HG02678 (cell line): ENCODE measurements at regions not wholly inside any gene's neighbourhood (a gene's known extent, or its start where the extent isn't known, plus 50 kb on each side); places are given as distances from the start of the nearest gene placed in this dataset.
A peak's percentile ranks its signal among the peaks of the same experiment; 100 is the strongest.

Source experiments
- ATAC-seq: cut with Tn5 transposase; IDR thresholded peaks from one replicate; pipeline ENCODE4 v1.9.1; 2021; ENCODE audit warnings: mild to moderate bottlenecking, moderate library complexity; ENCODE audit not compliant: unreplicated experiment

- no peak for ATAC-seq
Measured at GRCh38 chr9:99361817-99362216, 139.7 kb downstream of the SEC61B start.

DNA sequence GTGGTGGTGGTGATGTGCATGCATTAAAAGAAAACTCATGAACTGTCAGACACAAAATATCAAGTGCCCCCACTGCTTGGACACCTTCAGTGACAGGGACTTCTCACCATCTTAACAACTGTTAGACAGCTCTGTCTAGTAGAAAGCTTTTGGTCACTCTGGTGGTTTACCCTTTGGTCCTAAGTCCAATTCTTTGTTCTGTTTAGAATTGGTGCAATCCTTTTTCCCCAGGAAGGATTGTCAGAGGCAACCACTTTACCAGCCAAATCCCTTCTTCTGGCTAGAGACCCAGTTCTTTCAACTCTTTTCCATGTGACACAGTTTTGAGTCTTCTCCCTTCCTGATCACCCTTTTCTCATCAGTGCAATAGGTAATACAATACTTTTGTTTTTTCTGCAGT is 140.2 kb downstream of the SEC61B start:
- ATAC-seq, result no peak

DNA sequence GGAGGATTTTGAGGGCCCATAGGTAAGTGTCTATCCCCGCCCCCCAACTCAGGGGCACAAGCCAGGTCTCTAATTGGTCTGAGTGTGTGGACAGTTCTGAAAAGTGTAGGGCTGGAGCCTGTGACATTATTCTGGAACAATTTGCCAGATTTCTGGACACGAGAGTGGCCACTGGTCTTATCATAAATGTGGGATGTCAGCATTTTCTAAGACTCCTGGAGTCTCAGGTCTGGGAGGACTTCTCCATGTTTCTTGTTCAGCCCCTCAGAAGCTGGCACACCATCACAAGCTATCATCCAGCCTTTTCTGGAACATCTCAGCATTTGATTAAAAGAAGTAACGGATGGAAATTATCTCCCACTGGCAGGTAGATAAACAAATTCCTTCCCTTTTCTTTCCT is 141.4 kb downstream of the SEC61B start:
- ATAC-seq, result no peak

DNA sequence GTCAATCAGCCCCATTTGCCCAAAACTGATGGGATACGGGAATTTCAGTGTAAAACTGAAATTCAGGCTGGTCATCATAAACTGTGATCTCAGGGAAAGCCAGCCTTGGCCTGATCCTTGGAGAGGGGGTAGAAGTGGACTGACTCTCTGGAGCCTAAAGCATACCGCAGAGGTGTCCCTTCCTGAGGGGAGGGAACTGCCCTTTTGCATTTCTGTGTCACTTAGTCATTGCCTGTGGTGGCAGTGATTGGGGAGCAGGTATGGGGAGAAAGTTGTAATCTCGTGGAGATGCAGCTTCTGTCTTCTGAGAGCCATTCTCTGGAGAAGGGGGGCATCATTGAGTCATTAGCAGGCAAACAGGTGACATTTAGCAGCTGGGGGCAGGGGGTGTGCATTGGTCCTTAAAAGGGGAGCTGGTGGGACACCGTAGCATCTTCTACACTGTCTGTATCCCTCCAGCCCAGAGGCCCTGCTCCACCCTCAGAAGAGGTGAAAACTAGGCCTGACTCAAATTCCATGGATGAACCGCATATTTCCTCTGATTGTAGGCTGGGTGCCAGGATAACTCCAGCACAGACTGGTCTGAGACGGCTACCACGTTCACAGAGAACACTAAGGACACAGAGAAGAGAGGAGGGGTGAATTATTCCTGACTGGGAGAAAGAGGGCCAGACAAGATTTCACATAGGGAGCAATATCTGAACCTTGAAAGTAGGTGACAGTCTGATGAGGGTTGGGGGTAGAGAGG is 143.3 kb downstream of the SEC61B start:
- no peak for ATAC-seq

DNA sequence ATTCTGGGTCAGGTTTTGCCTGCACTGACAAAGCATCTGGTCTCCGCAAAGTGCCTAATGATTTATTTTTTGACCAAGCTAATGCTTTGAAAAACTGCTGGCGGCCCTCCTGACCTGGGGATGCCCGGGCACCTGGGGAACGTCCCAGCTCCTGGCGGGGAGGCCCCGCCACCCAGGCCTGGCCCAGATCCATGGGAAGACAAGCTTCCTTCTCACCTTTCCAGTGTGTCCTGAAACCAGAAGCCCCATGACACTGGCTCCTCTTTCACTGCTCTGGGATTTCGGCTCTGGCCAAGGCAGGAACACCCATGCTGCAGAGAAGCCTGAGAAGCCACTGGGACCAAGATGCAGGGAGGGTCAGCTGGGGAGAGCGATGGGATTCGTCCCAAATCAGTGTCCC is 144.1 kb downstream of the SEC61B start:
- ATAC-seq, result no peak

DNA sequence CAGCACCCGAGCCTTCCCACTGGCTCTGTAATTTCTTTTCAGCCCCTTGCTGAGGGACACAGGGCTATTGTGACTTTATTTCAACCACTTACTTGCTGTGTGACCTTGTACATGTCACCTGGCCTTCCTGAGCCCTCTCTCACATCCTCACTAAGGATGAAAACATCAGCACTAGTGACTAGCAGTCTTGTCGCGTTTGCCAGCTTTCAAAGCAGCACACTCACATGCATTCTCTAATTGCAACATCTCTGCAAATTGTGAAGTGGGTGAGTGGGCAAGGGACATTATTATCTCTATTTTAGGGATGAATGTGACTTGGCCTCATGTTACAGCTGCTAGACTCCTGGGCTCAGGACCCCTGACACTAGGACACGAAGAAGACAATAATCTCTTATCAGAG is 144.5 kb downstream of the SEC61B start:
- no peak for ATAC-seq

DNA sequence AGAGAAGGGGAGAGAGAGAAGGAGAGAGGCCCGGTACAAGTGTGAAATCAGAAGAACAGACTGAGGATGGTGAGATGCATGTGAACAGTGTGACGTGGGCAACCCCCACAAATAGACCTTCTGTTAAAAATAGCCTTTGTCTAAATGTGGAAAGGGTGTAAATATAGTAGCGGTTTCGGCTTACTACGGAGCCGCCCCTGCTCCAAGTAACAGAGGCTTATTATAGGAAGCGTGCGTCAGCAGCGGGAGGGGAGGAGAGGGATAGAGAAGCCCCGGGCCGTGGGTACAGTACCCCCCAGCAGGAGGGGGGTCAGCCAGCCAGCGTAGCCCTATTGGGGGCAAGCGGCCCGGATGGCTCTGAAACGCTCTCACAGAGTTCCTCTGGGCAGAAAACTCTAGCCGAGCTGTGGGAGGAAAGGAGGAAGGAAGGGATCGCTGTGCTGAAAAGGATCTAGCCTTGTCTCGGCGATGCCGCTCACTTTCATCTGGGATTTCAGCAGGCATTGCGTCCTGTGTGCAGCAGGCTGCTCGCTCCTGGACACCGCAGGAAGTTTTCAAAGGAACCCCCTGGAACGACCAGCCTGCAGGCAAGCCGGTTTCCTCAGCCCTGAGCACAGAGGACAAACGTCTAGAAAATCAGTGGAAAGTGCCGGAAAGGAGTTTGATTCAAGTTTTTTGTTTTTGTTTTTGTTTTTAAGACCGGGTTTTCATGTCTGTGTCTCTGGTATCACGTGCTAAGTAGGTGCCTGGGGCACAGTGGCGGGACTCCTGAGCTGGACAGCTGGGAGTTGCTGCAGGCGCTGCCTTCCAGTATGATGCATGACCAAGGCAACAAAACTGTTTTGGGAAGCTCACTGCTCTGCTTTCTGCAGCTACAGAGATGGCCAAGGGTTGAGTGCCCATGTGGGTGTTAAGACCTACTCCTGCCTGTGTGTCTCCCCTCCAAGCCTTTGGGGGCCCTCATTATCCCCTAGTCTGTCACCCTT is 146.6 kb downstream of the SEC61B start:
- ATAC-seq, result peak; percentile 68

DNA sequence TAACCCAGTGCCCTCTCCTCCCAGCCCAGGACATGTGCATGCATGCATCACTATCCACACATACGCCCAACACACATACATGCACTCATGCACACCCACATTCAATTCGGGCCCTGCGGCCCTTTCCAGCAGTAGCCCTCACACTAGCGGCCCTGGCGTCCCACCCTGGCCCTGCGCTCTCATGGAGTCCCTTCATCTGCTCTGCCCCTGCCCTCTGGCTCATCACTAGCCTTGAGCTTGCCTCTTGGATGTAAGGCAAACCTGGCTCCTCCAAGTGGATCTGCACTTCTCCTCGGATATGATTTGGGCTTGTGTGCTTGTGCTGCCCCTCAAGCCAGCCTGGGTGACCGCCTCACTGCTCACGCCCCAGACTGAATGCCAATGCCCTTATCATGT is 147.2 kb downstream of the SEC61B start:
- ATAC-seq, result no peak

DNA sequence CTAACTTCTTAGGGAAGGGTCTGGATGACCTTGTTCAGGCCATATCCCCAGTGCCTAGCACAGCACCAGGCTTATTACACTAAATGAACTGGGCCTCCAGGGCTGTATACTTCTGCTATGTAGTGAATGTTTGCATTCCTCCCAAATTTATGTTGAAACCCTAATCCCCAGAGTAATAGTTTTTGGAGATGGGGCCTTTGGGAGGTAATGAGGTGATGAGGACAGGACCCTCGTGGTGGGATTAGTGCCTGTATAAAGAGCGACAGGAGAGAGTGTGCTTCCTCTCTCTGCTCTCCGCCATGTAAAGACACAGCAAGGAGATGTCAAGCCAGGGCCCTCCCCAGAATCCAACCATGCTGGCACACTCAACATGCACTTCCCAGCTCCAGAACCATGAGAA is 148.3 kb downstream of the SEC61B start:
- no peak for ATAC-seq

- no peak for ATAC-seq
Measured at GRCh38 chr9:99371376-99371775, 149.3 kb downstream of the SEC61B start.

DNA sequence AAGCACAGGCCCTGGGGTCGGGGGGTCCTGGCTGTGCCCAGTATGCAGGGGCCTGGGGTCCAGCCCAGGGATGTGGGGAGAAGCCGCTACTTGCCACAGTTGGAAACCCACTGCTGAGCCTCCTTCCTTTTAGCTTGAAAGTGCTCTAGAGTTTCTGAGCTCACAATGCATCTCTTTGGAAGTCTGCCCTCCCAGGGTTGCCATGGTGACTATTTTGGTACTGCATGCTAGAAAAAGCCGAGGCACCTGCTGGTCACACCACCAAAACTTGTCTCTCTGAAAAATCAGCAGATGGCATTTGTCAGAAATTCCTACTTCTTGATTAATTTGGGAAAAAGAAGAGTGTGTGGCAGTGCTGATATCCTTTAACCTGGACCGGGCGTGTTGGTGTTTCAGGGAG is 151.8 kb downstream of the SEC61B start:
- no peak for ATAC-seq

- ATAC-seq, result no peak
Measured at GRCh38 chr9:99374793-99375192, 152.7 kb downstream of the SEC61B start.

GRCh38 chr9:99375481-99375880 is 153.4 kb downstream of the SEC61B start:
- no peak for ATAC-seq

- no peak for ATAC-seq
Measured at GRCh38 chr9:99377790-99378775, 156.0 kb downstream of the SEC61B start.

DNA sequence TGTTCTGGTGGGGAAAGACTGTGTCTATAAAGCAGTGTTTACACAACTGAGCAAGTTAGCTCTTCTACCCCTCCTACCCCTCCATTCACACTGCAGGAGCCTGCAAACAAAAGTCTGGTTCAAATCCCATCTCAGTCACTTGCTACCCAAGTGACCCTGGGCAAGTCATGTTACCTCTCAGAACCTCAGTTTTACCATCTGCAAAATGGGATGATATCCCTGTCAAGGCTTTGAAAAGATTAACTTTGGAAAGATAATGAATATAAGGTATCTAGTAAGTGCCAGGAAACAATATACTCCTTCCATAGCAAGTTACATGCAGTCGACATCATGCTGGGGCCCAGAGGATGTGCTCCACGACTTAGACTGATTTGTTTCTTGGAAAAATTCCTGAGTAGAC is 161.5 kb downstream of the SEC61B start:
- no peak for ATAC-seq

GRCh38 chr9:99385215-99385614 is 163.1 kb downstream of the SEC61B start:
- no peak for ATAC-seq

GRCh38 chr9:99385814-99386279 is 163.8 kb downstream of the SEC61B start:
- ATAC-seq, result no peak

GRCh38 chr9:99387431-99387830 is 165.3 kb downstream of the SEC61B start:
- ATAC-seq, result no peak

- ATAC-seq, result no peak
Measured at GRCh38 chr9:99389087-99390033, 167.3 kb downstream of the SEC61B start.
